HG03571 (cell line): ENCODE measurements at regions not wholly inside any gene's neighbourhood (a gene's known extent, or its start where the extent isn't known, plus 50 kb on each side); places are given as distances from the start of the nearest gene placed in this dataset.

Source experiments
- ATAC-seq: cut with Tn5 transposase; IDR thresholded peaks from one replicate; pipeline ENCODE4 v1.9.1; 2021; ENCODE audit not compliant: unreplicated experiment

DNA sequence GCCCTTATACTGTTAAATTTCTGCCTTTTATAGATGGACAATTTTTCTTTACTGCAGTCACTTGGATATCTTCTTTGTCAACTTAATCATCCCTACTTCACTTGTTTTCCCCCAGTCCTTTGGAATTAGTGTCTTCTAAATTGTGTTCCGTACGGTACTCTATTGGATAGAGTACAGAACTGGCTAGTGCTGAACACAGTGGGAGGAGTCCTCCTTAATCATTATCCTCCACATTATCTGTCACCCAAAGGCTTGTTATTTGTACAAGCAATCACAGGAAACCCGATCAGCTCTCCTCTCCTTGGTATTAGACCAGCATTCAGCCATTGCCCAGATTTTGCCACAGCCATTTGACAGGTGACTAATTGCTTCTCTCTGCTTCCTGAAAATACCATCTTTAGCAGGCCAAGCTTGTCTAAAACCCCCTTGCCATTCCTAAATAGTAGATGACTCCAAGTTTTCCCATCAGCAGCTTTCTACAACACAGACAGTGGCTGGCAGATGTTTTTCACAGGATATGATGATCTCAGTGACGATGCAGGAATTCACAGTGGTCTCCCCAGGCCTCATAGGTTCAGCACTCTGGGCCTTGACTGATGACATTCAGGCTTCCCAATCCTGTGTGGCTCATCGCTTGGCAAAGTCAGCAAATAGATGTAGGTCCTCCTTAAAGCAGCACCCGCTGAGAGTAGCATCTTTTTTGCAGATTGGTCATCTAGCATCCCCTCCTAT lies 216.0 kb upstream of the RGS6 start:
- ATAC-seq, result no peak

DNA sequence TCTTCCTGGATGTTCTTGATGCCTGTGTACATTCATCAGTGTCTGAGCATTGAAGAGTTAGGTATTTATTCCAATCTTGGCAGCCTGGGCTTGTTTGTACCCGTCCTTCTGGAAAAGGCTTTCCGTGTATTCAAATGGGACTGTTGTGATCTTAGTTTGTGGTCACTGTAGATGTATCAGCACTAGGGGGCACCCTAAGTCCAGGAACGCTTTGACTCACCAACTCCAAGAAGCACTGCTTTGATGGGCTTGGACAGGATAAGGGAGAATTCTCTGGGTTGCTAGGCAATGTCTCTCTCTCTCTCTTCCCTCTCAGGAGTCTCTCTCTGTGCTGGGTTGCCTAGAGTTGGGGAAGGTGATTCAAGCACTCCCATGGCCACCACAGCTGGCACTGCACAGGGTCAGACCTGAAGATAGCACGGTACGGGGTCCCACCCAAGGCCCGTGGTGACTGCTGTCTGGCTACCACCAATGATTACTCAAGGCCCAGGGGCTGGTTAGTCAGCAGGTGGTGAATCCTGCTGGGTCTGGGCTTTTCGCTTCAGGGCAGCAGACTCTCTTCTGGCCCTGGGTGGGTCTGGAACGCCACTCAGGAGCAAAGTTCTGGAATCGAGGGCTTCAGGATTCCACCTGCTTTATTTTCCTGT lies 211.1 kb upstream of the RGS6 start:
- no peak for ATAC-seq

DNA sequence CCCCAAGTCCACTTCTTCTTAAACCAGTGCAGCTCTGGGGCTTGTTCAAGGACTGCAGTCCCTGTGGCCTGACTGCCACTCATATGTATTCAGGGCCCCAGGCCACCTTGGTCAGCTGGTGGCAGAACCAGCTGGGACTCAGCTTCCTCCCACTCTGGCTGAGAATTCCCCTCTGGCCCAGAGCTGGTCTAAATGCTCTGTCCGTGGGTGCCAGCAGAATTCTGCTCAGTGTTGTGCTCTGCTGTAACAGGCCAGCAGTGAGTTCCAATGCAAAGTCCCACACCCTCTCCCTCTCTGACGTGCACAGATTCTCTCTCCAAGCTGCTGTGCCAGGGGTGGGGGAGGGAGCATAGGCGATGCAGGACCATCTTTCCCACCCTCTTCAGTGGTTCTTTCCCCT lies 210.4 kb upstream of the RGS6 start:
- no peak for ATAC-seq

- ATAC-seq, result no peak
Observed at GRCh38 chr14:71722885-71723284, 209.3 kb upstream of the RGS6 start.

- no peak for ATAC-seq
Observed at GRCh38 chr14:71725922-71726579, 206.2 kb upstream of the RGS6 start.

GRCh38 chr14:71726580-71727021 lies 205.6 kb upstream of the RGS6 start:
- ATAC-seq, result no peak

GRCh38 chr14:71728386-71728785 lies 203.8 kb upstream of the RGS6 start:
- ATAC-seq, result no peak

GRCh38 chr14:71729596-71729995 lies 202.6 kb upstream of the RGS6 start:
- ATAC-seq, result no peak

DNA sequence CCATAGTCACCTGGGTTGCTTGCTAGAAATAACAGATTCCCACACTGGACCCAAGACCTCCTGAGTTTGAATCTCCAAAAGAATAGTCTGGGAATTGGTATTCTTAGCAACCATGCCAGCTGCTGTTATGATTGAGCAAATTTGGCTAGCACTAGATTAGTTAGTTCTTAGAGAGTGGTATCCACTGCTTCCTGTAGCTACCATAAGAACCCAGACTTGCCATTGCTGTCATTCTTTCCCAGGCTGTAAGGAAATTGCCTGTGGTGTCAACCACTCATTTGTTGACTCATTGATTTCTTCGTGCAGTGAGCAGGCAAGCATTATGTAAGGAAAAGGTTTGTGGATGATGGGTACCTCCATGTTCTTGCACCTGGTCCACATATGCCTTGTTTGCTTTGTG lies 201.8 kb upstream of the RGS6 start:
- ATAC-seq, result no peak

- no peak for ATAC-seq
Observed at GRCh38 chr14:71731096-71731495, 201.1 kb upstream of the RGS6 start.

DNA sequence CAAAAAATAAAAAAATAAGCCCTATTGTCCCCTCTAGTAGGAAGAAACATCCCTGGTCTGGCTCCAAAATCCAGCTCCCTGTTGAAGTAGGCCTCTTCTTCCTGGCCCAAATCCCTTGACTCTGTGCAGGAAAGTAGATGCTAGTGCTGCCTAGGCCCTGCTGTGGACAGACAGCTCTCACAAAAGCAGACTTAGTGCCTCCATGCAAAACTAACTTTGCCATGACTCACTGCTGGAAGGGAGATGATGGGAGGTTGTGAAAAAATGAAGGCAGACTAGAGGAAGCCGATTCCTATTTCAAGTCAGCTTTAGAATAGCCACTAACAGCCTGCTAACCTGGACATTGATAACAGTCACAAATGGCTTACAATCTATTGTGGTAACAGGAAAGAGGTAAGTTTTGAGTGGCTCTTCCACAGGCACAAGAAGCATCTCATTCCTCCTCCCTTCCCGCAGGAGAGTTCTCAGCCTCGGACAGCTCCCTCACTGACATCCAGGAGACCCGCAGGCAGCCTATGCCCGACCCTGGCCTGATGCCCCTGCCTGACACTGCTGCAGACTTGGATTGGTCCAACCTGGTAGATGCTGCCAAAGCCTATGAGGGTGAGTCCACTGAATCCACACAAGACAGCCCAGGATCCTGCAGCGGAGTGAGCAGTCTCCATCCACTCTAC lies 198.9 kb upstream of the RGS6 start:
- no peak for ATAC-seq

DNA sequence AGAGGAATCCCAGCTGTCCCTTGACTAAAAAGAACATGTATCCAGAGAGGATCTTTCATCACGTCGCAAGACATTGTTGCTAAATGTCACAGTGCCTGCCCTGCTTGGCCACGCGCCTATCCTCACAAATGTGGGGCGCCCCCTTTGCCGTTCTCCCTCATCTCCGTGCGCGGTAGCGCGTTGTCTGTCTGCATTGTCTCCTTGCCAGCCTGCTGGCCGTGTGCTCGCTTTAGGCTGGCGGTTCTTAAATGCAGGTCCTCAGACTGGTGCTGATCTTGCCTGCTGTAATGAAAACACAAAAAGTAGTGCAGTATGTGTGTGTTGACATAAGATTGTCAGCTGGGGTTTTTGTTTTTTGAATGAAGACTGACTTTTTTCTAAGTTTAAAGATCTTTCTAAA lies 198.2 kb upstream of the RGS6 start:
- ATAC-seq, result no peak

GRCh38 chr14:71734885-71735284 lies 197.3 kb upstream of the RGS6 start:
- no peak for ATAC-seq

- ATAC-seq, result no peak
Observed at GRCh38 chr14:71737760-71738159, 194.5 kb upstream of the RGS6 start.

- ATAC-seq, result no peak
Observed at GRCh38 chr14:71739273-71739990, 192.8 kb upstream of the RGS6 start.

GRCh38 chr14:71741241-71741640 lies 191.0 kb upstream of the RGS6 start:
- no peak for ATAC-seq

DNA sequence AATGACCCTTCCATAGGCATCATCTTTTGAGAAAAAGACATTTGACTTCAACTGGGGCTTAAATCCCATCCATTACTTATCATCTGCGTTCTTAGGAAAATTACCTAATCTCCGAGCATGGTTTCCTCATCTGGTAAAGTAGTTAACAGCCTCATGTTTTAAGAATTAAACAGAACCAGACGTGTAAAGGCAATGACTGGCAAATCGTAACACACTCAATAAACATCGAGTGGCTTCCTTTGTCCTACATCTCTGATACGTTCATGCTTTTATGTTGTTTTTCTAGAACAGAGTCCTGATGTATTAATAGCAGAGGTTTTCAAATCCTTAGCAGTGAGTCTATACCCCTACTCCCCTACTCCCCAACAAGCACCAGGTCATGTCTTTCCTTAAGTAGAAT lies 189.7 kb upstream of the RGS6 start:
- ATAC-seq, result no peak

DNA sequence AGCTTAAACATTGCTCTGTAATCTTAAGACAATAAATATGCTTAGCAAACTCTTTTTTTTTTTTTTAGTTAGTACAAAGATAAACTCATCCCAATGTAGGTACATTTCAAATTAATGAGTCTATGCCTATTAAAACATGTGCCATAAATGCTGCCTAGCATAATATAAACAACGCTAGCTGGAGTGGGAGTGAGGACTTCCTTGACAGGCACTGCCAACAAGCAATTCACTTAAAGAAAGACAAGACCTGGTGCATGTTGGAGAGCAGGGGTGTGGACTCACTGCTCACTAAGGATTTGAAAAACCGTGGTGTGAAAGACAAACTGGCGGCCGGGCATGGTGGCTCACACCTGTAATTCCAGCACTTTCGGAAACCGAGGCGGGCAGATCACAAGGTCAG lies 187.2 kb upstream of the RGS6 start:
- no peak for ATAC-seq

- no peak for ATAC-seq
Observed at GRCh38 chr14:71748196-71748595, 184.0 kb upstream of the RGS6 start.

DNA sequence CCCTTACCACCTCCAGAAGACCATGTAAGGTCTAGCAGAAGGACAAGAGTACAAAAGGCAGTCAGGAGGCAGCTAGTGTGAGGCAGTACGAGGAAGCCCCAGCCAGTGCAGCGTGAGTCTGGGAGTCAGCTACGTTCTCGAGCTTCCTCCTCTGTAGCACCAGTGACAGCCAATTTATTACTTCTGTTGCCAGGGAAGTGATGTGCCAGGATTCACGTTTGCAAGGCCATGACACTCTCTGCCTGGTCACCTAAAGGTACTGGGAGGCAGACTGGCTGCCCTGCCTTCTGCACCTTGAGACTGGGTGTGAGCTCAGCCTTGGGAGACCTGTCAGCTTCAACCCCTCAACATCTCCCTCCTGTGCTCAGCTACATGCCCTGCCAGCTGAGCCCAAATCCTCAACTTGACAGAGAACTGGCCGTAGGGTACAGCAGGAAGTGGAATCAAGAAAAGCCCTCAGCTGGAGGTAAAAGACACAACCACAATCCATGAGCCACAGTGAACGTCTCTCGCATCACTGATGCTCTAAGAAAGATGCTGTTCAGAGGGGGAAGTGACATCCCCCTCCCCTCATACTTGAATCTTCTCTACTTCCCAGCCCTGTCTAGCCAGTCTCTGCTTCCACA lies 182.5 kb upstream of the RGS6 start:
- no peak for ATAC-seq

DNA sequence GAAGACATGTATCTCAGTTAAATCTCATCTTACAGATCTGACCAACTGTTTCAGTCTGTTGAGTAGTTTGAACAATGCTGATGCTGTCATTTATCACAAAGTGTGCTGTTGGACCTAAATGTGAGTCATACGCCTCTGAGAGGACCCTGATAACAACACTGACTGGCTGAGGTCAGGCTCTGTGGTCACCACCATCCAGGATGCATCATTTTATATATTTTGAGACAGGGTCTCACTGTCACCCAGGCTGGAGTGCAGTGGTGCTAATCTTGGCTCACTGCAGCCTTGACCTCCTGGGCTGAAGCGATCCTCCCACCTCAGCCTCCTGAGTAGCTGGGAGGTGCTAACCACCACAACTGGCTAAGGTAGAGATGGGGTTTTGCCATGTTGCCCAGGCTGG lies 181.0 kb upstream of the RGS6 start:
- ATAC-seq, result no peak
